Vagina (tissue), 2 donors: ENCODE measurements at regions not wholly inside any gene's neighbourhood (a gene's known extent, or its start where the extent isn't known, plus 50 kb on each side); places are given as distances from the start of the nearest gene placed in this dataset.
A peak's percentile ranks its signal among the peaks of the same experiment; 100 is the strongest.

Experiments used
- DNase-seq, 2 donors: peaks; one replicate each; pipeline ENCODE4 v3.0.0-alpha.2; 2017; ENCODE audit errors: extremely low spot score in 2 of 2
- H3K27ac ChIP-seq: fragments of 200-600 bp; sonication (generic); one replicate; pipeline ENCODE4 v1.5.1; 2019
- H3K27me3 ChIP-seq: fragments of 200-600 bp; sonication (generic); one replicate; pipeline ENCODE4 v1.5.1; 2019
- H3K36me3 ChIP-seq, 2 donors: fragments of 200-600 bp; sonication (generic); one replicate each; pipeline ENCODE4 v1.5.1; 2017 to 2019
- H3K4me1 ChIP-seq: fragments of 200-600 bp; sonication (generic); one replicate; pipeline ENCODE4 v1.5.1; 2019
- H3K4me3 ChIP-seq, 2 donors: fragments of 200-600 bp; sonication (generic); 1 replicate in 1 of 2; 2 replicates in 1 of 2; pipeline ENCODE4 v1.5.1; 2016 to 2019
- H3K9me3 ChIP-seq: fragments of 200-600 bp; sonication (generic); one replicate; pipeline ENCODE4 v1.5.1; 2019
- CTCF ChIP-seq, 3 experiments: fragments of 450-650 bp in 2 of 3; fragments of 200-600 bp in 1 of 3; sonication (generic) in 1 of 3; IDR thresholded peaks; one replicate each; pipeline ENCODE4 v1.5.1; 2017 to 2019; ENCODE audit warnings: antibody characterized with exemption in 3 of 3, mild to moderate bottlenecking in 2 of 3, moderate library complexity in 2 of 3
- POLR2A ChIP-seq, 2 donors: fragments of 450-650 bp; IDR thresholded peaks; one replicate each; pipeline ENCODE4 v1.6.1; 2017; ENCODE audit warnings: antibody characterized with exemption in 2 of 2, mild to moderate bottlenecking in 2 of 2, moderate library complexity in 2 of 2
- POLR2AphosphoS5 ChIP-seq, 2 donors: sonication (generic); formaldehyde crosslinking; IDR thresholded peaks; one replicate each; pipeline ENCODE4 v1.9.0; 2017; ENCODE audit warnings: antibody characterized with exemption in 2 of 2, mild to moderate bottlenecking in 2 of 2, low read depth in 1 of 2; ENCODE audit not compliant: insufficient read depth in 1 of 2
- intact Hi-C: fragments of 100-400 bp; cut with DNase I; formaldehyde crosslinking; loops from one replicate; pipeline ENCODE4 v1.15.1; 2023

GRCh38 chr17:74149597-74150427 is 53.7 kb upstream of the RPL38 start:
- peak; percentile 47 to 77 for DNase-seq

GRCh38 chr17:74150428-74151025 is 53.0 kb upstream of the RPL38 start:
- Histone ChIP-seq H3K27ac (no peak overlapping the region), H3K36me3 (no peaks in the 10 kb centered on the region), H3K27me3 (no peaks in the 10 kb centered on the region), H3K4me3 (no peak overlapping the region), H3K9me3 (no peaks in the 10 kb centered on the region), H3K4me1 (peaks cover 13% of the 10 kb centered on the region)
- intact Hi-C loops = no loop called here
- no peak for TF ChIP-seq POLR2AphosphoS5 (IDR thresholded peaks at IDR 0.05; ENCODE audit: insufficient read depth in 1 of 2, low read depth in 1 of 2)
- peak; percentile 79 to 80 for DNase-seq

More at GRCh38 chr17:74149597-74150427, 53.7 kb upstream of the RPL38 start:
- intact Hi-C loops = no loop called here
- TF ChIP-seq POLR2A (IDR thresholded peaks at IDR 0.05) (no peak), CTCF (IDR thresholded peaks at IDR 0.05) (no peak), POLR2AphosphoS5 (IDR thresholded peaks at IDR 0.05; ENCODE audit: insufficient read depth in 1 of 2, low read depth in 1 of 2) (no peak)
- Histone ChIP-seq H3K36me3 (no peaks in the 10 kb centered on the region), H3K9me3 (no peaks in the 10 kb centered on the region), H3K27ac (no peak overlapping the region), H3K4me1 (peaks cover 13% of the 10 kb centered on the region), H3K27me3 (no peaks in the 10 kb centered on the region), H3K4me3 (no peak overlapping the region)

DNA sequence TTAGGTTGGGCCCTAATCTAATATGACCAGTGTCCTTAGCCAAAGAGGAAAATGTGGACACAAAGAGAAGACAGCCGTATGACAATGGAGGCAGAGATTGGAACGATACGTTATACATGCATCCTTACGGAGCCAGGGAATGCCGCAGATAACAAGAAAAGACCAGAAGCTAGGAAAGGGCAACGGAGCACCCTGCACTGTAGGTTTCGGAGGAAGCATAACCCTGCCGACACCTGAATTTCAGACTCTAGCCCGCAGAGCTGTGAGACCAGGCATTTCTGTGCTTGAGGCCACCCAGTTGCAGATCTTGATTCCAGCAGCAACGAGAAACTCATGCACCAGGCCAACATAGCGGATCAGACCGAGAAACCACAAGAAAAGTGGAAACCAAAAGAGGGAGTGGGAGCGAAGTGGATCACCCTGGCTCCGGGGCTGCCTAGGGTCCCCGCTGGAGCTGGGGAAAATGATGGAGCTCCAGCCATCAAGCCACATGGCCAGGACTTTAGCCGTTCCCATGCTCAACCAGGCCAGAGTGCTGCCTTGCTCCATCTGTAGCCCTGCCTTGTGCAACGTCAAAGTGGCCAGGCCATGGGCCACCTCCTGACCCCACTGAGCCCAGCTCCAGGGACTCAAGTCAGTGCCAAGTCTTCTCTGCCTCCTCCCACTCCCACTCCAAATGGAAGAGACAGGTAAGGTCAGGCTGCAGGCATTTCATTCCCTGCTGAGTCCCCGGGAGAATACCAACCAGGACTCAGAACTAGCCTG is 51.7 kb upstream of the RPL38 start:
- peak; percentile 70 to 71 for DNase-seq
- Histone ChIP-seq H3K9me3 (no peaks in the 10 kb centered on the region), H3K4me3 (no peak overlapping the region), H3K27ac (no peak overlapping the region), H3K36me3 (no peaks in the 10 kb centered on the region), H3K4me1 (peaks cover 13% of the 10 kb centered on the region), H3K27me3 (no peaks in the 10 kb centered on the region)
- TF ChIP-seq POLR2A (IDR thresholded peaks at IDR 0.05) (no peak), POLR2AphosphoS5 (IDR thresholded peaks at IDR 0.05; ENCODE audit: insufficient read depth in 1 of 2, low read depth in 1 of 2) (no peak), CTCF (IDR thresholded peaks at IDR 0.05) (no peak)
- intact Hi-C loops = no loop called here

DNA sequence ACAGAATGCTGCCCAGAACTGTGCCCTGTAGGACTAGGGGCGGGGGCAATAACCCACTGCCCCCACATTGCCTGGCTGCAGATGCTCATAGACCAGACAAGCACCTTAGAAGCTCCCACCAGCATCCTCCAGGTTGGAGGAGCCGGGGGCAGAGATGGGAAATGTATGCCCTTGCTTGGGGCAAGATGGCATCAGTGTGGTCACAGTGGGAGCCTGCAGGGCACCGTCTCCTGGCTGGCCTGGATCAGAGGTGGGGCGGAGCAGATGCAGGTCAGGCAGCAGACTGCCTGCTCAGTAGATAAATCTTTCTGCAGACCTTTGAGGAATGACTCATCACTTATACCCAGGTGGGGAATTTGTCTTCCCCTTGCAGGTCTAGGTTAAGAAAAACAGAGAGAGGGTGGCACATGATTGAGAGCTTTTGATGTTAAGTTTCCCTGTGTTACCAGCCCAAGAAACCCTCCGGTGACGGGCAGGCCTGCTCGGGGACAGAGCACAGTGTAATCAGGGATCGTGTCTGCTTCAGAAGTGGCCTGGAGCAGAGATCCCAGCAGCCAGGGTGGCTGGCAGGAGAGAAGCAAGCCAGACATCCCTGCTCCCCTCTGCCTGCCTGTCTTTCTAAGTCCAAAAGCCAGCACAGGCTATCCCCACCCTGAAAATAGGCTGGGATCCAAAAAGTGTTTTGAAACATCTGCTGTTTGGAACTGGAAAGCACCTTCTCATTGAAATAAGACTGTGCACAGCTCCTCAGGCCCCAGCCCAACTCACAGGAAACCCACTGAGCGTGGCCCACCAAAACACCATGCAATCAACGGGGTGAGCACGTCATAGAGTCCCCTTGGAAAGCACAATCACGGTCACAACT is 50.7 kb upstream of the RPL38 start:
- TF ChIP-seq POLR2AphosphoS5 (IDR thresholded peaks at IDR 0.05; ENCODE audit: insufficient read depth in 1 of 2, low read depth in 1 of 2) (no peak), CTCF (IDR thresholded peaks at IDR 0.05) (no peak)
- peaks cover 13% of the 10 kb centered on the region for H3K4me1 ChIP-seq
- peak in 1 of 2 donors; percentile 95 for DNase-seq
- no peak overlapping the region for H3K4me3 ChIP-seq
- H3K36me3 ChIP-seq = no peaks in the 10 kb centered on the region
- no peak overlapping the region for H3K27ac ChIP-seq
- H3K9me3 ChIP-seq = no peaks in the 10 kb centered on the region
- no peaks in the 10 kb centered on the region for H3K27me3 ChIP-seq
- intact Hi-C loops = no loop called here

DNA sequence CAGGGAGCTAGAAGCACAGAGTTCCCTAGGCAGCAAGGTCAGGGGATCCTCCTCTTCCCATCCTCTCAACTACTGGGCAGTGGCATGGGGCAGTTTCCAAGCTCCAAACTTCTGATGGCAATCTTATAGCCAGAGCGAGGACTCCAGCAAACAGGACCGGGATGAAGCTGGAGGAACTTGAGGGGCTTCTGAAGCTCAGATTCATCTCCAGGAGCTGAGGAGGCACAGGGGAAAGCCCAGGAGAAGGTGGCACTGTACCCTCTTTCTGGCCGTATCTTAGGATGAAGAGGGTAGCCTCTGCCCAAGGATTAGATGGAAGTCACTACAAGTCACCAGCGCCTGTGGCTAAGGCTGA is 50.0 kb upstream of the RPL38 start:
- no peak for DNase-seq

More for the DNA sequence above, 50.0 kb upstream of the RPL38 start:
- no peak overlapping the region for H3K4me3 ChIP-seq
- no peak overlapping the region for H3K27ac ChIP-seq
- TF ChIP-seq POLR2A (IDR thresholded peaks at IDR 0.05) (no peak), CTCF (IDR thresholded peaks at IDR 0.05) (no peak), POLR2AphosphoS5 (IDR thresholded peaks at IDR 0.05; ENCODE audit: insufficient read depth in 1 of 2, low read depth in 1 of 2) (no peak)
- H3K4me1 ChIP-seq = peaks cover 13% of the 10 kb centered on the region
- intact Hi-C loops = no loop called here
- H3K36me3 ChIP-seq = no peaks in the 10 kb centered on the region
- no peaks in the 10 kb centered on the region for H3K9me3 ChIP-seq
- H3K27me3 ChIP-seq = no peaks in the 10 kb centered on the region
